ENCODE measurements at regions not wholly inside any gene's neighbourhood (a gene's known extent, or its start where the extent isn't known, plus 50 kb on each side); places are given as distances from the start of the nearest gene placed in this dataset.

DNA sequence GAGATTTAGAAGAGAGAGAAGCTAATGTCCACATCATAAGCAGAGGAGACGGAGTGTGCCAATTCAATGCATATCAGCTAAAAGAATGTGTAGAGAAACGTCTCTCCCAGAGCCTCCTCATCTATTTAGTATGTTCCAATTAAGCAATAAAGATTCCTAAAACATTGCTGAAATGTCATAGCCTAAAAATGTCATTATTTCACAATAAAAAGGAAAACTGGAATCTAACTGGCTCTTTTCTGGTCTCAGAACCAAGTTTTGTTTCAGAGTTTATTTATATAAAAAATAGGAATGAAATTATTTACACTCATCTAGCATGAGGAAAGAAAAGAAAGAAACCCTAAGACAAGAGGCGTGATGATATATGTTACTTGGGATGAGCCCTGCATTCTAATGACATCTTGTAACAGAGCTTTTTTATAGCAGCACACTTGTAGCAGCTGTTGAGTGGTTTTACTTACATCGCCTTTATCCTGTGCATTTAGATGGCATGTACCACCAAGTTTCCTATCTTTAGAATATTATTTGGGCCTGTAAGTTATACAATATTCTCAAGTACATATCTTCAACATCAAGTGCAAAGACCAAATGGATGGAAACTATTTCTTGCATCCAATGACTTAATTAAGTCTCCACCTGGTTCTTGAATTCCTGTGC, 266.3 kb upstream of the PRKD1 start:
- TF ChIP-seq, protein P1, sequence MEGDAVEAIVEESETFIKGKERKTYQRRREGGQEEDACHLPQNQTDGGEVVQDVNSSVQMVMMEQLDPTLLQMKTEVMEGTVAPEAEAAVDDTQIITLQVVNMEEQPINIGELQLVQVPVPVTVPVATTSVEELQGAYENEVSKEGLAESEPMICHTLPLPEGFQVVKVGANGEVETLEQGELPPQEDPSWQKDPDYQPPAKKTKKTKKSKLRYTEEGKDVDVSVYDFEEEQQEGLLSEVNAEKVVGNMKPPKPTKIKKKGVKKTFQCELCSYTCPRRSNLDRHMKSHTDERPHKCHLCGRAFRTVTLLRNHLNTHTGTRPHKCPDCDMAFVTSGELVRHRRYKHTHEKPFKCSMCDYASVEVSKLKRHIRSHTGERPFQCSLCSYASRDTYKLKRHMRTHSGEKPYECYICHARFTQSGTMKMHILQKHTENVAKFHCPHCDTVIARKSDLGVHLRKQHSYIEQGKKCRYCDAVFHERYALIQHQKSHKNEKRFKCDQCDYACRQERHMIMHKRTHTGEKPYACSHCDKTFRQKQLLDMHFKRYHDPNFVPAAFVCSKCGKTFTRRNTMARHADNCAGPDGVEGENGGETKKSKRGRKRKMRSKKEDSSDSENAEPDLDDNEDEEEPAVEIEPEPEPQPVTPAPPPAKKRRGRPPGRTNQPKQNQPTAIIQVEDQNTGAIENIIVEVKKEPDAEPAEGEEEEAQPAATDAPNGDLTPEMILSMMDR (IDR thresholded peaks at IDR 0.05), result no peak
- TF ChIP-seq POLR2AphosphoS5 (IDR thresholded peaks at IDR 0.05) (no peak), EP300 (IDR thresholded peaks at IDR 0.05) (no peak), POLR2A (IDR thresholded peaks at IDR 0.05) (no peak)

All from gastroesophageal sphincter (tissue), 3 donors.